ENCODE measurements at regions not wholly inside any gene's neighbourhood (a gene's known extent, or its start where the extent isn't known, plus 50 kb on each side); places are given as distances from the start of the nearest gene placed in this dataset.

DNA sequence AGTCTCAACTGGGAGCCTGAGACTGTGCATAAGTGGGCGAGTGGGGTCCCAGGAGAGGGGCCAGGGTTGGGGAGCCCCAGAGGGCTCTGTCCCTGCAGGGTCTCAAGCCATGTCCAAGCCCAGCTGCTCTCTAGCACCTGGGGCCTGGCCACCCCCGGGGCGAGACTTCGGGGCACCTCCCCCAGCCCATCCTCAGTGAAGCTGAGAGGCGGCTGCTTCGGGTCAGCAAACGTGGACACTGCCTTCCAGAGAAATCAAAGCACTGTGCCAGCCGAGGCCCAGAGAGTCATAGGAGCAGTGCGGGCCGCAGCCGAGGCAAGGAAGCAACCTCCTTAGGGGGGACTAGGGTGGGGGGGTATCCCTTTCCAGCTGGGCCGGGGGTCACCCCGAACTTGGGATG, 77.5 kb downstream of the ENGASE start:
- no peak for TF ChIP-seq CTCF (IDR thresholded peaks at IDR 0.05; ENCODE audit: insufficient read depth, low read length, poor library complexity, severe bottlenecking)
- TF ChIP-seq EZH2phosphoT487 (conservative IDR thresholded peaks at IDR 0.05; ENCODE audit: low read length) = no peak

Measured in SU-DHL-6 (cell line).